Activated CD8-positive, alpha-beta T cell treated with anti-CD3 and anti-CD28 coated beads for 36 hours (primary cell): ENCODE measurements at regions not wholly inside any gene's neighbourhood (a gene's known extent, or its start where the extent isn't known, plus 50 kb on each side); places are given as distances from the start of the nearest gene placed in this dataset.

Experiments used
- ATAC-seq: fragments of 200-7000 bp; cut with Tn5 transposase; one replicate; pipeline ENCODE4 v1.10.0; 2021; ENCODE audit warnings: mild to moderate bottlenecking, moderate library complexity
- CTCF ChIA-PET: fragments of 350-600 bp; sonication (Branson Sonifier 250); formaldehyde crosslinking; loops from one replicate; lab custom pipeline; 2021; ENCODE audit warnings: antibody characterized with exemption; lab: Charles Lee
- POLR2A ChIA-PET: fragments of 350-600 bp; sonication (Branson Sonifier 250); formaldehyde crosslinking; loops from one replicate; lab custom pipeline; 2021; ENCODE audit warnings: antibody characterized with exemption; lab: Charles Lee
- DNase-seq: peaks from one replicate; pipeline ENCODE4 v3.0.0-alpha.2; 2020
- H3K27ac Mint-ChIP-seq: one replicate; pipeline ENCODE4 v1.8.0; 2021; ENCODE audit warnings: mild to moderate bottlenecking, mixed read lengths
- H3K27me3 Mint-ChIP-seq: one replicate; pipeline ENCODE4 v1.8.0; 2021; ENCODE audit warnings: mixed read lengths
- H3K36me3 Mint-ChIP-seq: one replicate; pipeline ENCODE4 v1.8.0; 2021; ENCODE audit warnings: low read depth, mixed read lengths
- H3K4me1 Mint-ChIP-seq: one replicate; pipeline ENCODE4 v1.8.0; 2021; ENCODE audit warnings: low read depth, mixed read lengths
- H3K4me3 Mint-ChIP-seq: one replicate; pipeline ENCODE4 v1.8.0; 2021; ENCODE audit warnings: mild to moderate bottlenecking, moderate library complexity, mixed read lengths
- H3K9me3 Mint-ChIP-seq: one replicate; pipeline ENCODE4 v1.8.0; 2021; ENCODE audit warnings: mixed read lengths
- CTCF ChIP-seq: fragments of 200-600 bp; IDR thresholded peaks from one replicate; pipeline ENCODE4 v1.8.0; 2022; ENCODE audit warnings: antibody characterized with exemption, mild to moderate bottlenecking
- intact Hi-C: fragments of 100-400 bp; cut with micrococcal nuclease; formaldehyde crosslinking; loops from one replicate; pipeline ENCODE4 v1.10.0; 2022

- Mint-ChIP-seq H3K27ac (no peak overlapping the region), H3K4me3 (no peak overlapping the region), H3K36me3 (no peaks in the 10 kb centered on the region), H3K9me3 (no peaks in the 10 kb centered on the region), H3K27me3 (no peaks in the 10 kb centered on the region), H3K4me1 (no peaks in the 10 kb centered on the region)
- ATAC-seq (no peak), DNase-seq (no peak)
- intact Hi-C loops = no loop called here
- ChIA-PET CTCF (no interaction called here), POLR2A (no interaction called here)
- TF ChIP-seq CTCF = no peak
Measured at GRCh38 chr2:147679191-147679954, 165.5 kb upstream of the ACVR2A start.

- ChIA-PET POLR2A (no interaction called here), CTCF (no interaction called here)
- no peak for TF ChIP-seq CTCF
- no peaks in the 10 kb centered on the region for H3K36me3 Mint-ChIP-seq
- intact Hi-C loops = no loop called here
- H3K9me3 Mint-ChIP-seq = no peaks in the 10 kb centered on the region
- no peak overlapping the region for H3K27ac Mint-ChIP-seq
- ATAC-seq (no peak), DNase-seq (no peak)
- peaks cover 15% of the 10 kb centered on the region for H3K4me1 Mint-ChIP-seq
- no peaks in the 10 kb centered on the region for H3K27me3 Mint-ChIP-seq
- no peak overlapping the region for H3K4me3 Mint-ChIP-seq
Measured at GRCh38 chr2:147665105-147665504, 179.7 kb upstream of the ACVR2A start.

GRCh38 chr2:147663962-147664361 is 180.9 kb upstream of the ACVR2A start:
- ATAC-seq (peak; percentile 63), DNase-seq (no peak)
- TF ChIP-seq CTCF = no peak
- ChIA-PET CTCF (no interaction called here), POLR2A (interaction anchor here (0.9 kb wide), 1 partner anchor 33 kb away, joined by 3 read pairs; no protein-coding TSS in a partner anchor)
- peak overlapping the region; percentile 28 for H3K4me3 Mint-ChIP-seq
- H3K27me3 Mint-ChIP-seq = no peaks in the 10 kb centered on the region
- peaks cover 15% of the 10 kb centered on the region for H3K4me1 Mint-ChIP-seq
- intact Hi-C loops = loop anchor here (5.0 kb wide), 1 partner anchor 138 kb away; no protein-coding TSS in a partner anchor
- no peaks in the 10 kb centered on the region for H3K36me3 Mint-ChIP-seq
- H3K9me3 Mint-ChIP-seq = no peaks in the 10 kb centered on the region
- H3K27ac Mint-ChIP-seq = peak overlapping the region; percentile 49

- ChIA-PET POLR2A (interaction anchor here (0.9 kb wide), 1 partner anchor 33 kb away, joined by 3 read pairs; no protein-coding TSS in a partner anchor), CTCF (no interaction called here)
- Mint-ChIP-seq H3K36me3 (no peaks in the 10 kb centered on the region), H3K4me1 (peaks cover 15% of the 10 kb centered on the region), H3K27me3 (no peaks in the 10 kb centered on the region), H3K27ac (peak overlapping the region; percentile 49), H3K4me3 (peak overlapping the region; percentile 28), H3K9me3 (no peaks in the 10 kb centered on the region)
- DNase-seq (peak; percentile 9), ATAC-seq (peak; percentile 80)
- TF ChIP-seq CTCF = no peak
- intact Hi-C loops = loop anchor here (5.0 kb wide), 1 partner anchor 139 kb away; no protein-coding TSS in a partner anchor
Measured at GRCh38 chr2:147663153-147663961, 181.5 kb upstream of the ACVR2A start.

GRCh38 chr2:147662221-147662620 is 182.6 kb upstream of the ACVR2A start:
- H3K27ac Mint-ChIP-seq = no peak overlapping the region
- H3K36me3 Mint-ChIP-seq = no peaks in the 10 kb centered on the region
- POLR2A ChIA-PET = no interaction called here
- CTCF ChIA-PET = no interaction called here
- H3K4me1 Mint-ChIP-seq = peaks cover 15% of the 10 kb centered on the region
- DNase-seq (no peak), ATAC-seq (no peak)
- no peak overlapping the region for H3K4me3 Mint-ChIP-seq
- intact Hi-C loops = loop anchor here (5.0 kb wide), 1 partner anchor 140 kb away; no protein-coding TSS in a partner anchor
- H3K27me3 Mint-ChIP-seq = no peaks in the 10 kb centered on the region
- no peak for TF ChIP-seq CTCF
- H3K9me3 Mint-ChIP-seq = no peaks in the 10 kb centered on the region
